ENCODE measurements at regions not wholly inside any gene's neighbourhood (a gene's known extent, or its start where the extent isn't known, plus 50 kb on each side); places are given as distances from the start of the nearest gene placed in this dataset.

- WGBS, 2 donors: 72 to 79% methylated on average over 2 of the region's 2 CpGs
- Histone ChIP-seq H3K27ac (no peak overlapping the region), H3K4me1 (no peaks in the 10 kb centered on the region), H3K4me3 (no peak overlapping the region), H3K36me3 (no peaks in the 10 kb centered on the region), H3K27me3 (no peaks in the 10 kb centered on the region), H3K9me3 (no peaks in the 10 kb centered on the region)
- ATAC-seq (ENCODE audit: low FRiP score in 2 of 2) (no peak), DNase-seq (no peak)
- TF ChIP-seq POLR2AphosphoS5 (IDR thresholded peaks at IDR 0.05): no peak
- no peak for TF ChIP-seq POLR2A (IDR thresholded peaks at IDR 0.05)
- no peak for TF ChIP-seq CTCF (IDR thresholded peaks at IDR 0.05)
- TF ChIP-seq EP300 (IDR thresholded peaks at IDR 0.05): no peak
Observed at GRCh38 chr10:81792729-81793128, 82.3 kb upstream of the NRG3 start.

GRCh38 chr10:81806842-81807241 lies 68.2 kb upstream of the NRG3 start:
- WGBS, 2 donors: 41 to 54% methylated on average over 3 of the region's 3 CpGs
- DNase-seq: no peak
- peaks cover 0 to 11% (median 4%) of the 10 kb centered on the region in 4 donors for H3K9me3 ChIP-seq
- H3K27me3 ChIP-seq: no peaks in the 10 kb centered on the region
- no peak overlapping the region for H3K27ac ChIP-seq
- H3K36me3 ChIP-seq: no peaks in the 10 kb centered on the region
- no peaks in the 10 kb centered on the region for H3K4me1 ChIP-seq
- TF ChIP-seq POLR2AphosphoS5 (IDR thresholded peaks at IDR 0.05): no peak
- TF ChIP-seq CTCF (IDR thresholded peaks at IDR 0.05): no peak
- no peak for TF ChIP-seq POLR2A (IDR thresholded peaks at IDR 0.05)
- no peak overlapping the region for H3K4me3 ChIP-seq
- no peak for ATAC-seq (ENCODE audit: low FRiP score in 2 of 2)

- Histone ChIP-seq H3K4me1 (no peaks in the 10 kb centered on the region), H3K27ac (no peak overlapping the region), H3K4me3 (no peak overlapping the region), H3K9me3 (peaks cover 0 to 11% (median 4%) of the 10 kb centered on the region in 4 donors), H3K27me3 (no peaks in the 10 kb centered on the region), H3K36me3 (no peaks in the 10 kb centered on the region)
- no peak for DNase-seq
- ATAC-seq (ENCODE audit: low FRiP score in 2 of 2): no peak
- TF ChIP-seq POLR2AphosphoS5 (IDR thresholded peaks at IDR 0.05) (no peak), CTCF (IDR thresholded peaks at IDR 0.05) (no peak), EP300 (IDR thresholded peaks at IDR 0.05) (no peak)
- WGBS, 2 donors: 70 to 75% methylated on average over 2 of the region's 2 CpGs
Observed at GRCh38 chr10:81814842-81815241, 60.2 kb upstream of the NRG3 start.

- TF ChIP-seq CTCF (IDR thresholded peaks at IDR 0.05): no peak
- no peak for TF ChIP-seq POLR2AphosphoS5 (IDR thresholded peaks at IDR 0.05)
- no peak for TF ChIP-seq POLR2A (IDR thresholded peaks at IDR 0.05)
- TF ChIP-seq EP300 (IDR thresholded peaks at IDR 0.05): no peak
- Histone ChIP-seq H3K36me3 (no peaks in the 10 kb centered on the region), H3K9me3 (no peaks in the 10 kb centered on the region), H3K27me3 (no peaks in the 10 kb centered on the region), H3K4me3 (no peak overlapping the region), H3K4me1 (no peaks in the 10 kb centered on the region), H3K27ac (no peak overlapping the region)
- 56 to 72% methylated on average over 9 of the region's 9 CpGs for WGBS, 2 donors
- ATAC-seq (ENCODE audit: low FRiP score in 2 of 2): peak; percentile 26 to 90
- peak in 1 of 2 donors; percentile 24 for DNase-seq
Observed at GRCh38 chr10:81817596-81818170, 57.3 kb upstream of the NRG3 start.

GRCh38 chr10:81820418-81820817 lies 54.6 kb upstream of the NRG3 start:
- 2 to 6% methylated on average over 1 of the region's 1 CpG for WGBS, 2 donors
- no peak for ATAC-seq (ENCODE audit: low FRiP score in 2 of 2)

More at GRCh38 chr10:81820418-81820817, 54.6 kb upstream of the NRG3 start:
- Histone ChIP-seq H3K36me3 (no peaks in the 10 kb centered on the region), H3K27me3 (no peaks in the 10 kb centered on the region), H3K4me1 (no peaks in the 10 kb centered on the region), H3K27ac (no peak overlapping the region), H3K4me3 (no peak overlapping the region), H3K9me3 (no peaks in the 10 kb centered on the region)
- TF ChIP-seq CTCF (IDR thresholded peaks at IDR 0.05) (peak in 2 of 6 experiments; percentile 6 to 8), POLR2AphosphoS5 (IDR thresholded peaks at IDR 0.05) (no peak)
- no peak for DNase-seq
